HFF-Myc (cell line): ENCODE measurements at regions not wholly inside any gene's neighbourhood (a gene's known extent, or its start where the extent isn't known, plus 50 kb on each side); places are given as distances from the start of the nearest gene placed in this dataset.

Experiments
- DNase-seq: peaks from one replicate; pipeline ENCODE4 v3.0.0-alpha.2; 2011; ENCODE audit warnings: low read depth; ENCODE audit errors: extremely low read depth
- H3K4me3 ChIP-seq: replicated peaks from 2 replicates; pipeline ENCODE4 v1.5.1; 2011; ENCODE audit warnings: low read depth, mild to moderate bottlenecking, control low read depth, low read length
- TF ChIP-seq, protein P1 (sequence below): IDR thresholded peaks from 2 replicates; pipeline ENCODE4 v1.5.1; 2012; ENCODE audit warnings: mild to moderate bottlenecking, low read depth, low read length, control low read depth; ENCODE audit errors: missing control alignments

GRCh38 chr3:59654123-59654479 lies 604.3 kb upstream of the CFAP20DC start:
- no peak for DNase-seq
- no peak overlapping the region for H3K4me3 ChIP-seq
- TF ChIP-seq, protein P1, sequence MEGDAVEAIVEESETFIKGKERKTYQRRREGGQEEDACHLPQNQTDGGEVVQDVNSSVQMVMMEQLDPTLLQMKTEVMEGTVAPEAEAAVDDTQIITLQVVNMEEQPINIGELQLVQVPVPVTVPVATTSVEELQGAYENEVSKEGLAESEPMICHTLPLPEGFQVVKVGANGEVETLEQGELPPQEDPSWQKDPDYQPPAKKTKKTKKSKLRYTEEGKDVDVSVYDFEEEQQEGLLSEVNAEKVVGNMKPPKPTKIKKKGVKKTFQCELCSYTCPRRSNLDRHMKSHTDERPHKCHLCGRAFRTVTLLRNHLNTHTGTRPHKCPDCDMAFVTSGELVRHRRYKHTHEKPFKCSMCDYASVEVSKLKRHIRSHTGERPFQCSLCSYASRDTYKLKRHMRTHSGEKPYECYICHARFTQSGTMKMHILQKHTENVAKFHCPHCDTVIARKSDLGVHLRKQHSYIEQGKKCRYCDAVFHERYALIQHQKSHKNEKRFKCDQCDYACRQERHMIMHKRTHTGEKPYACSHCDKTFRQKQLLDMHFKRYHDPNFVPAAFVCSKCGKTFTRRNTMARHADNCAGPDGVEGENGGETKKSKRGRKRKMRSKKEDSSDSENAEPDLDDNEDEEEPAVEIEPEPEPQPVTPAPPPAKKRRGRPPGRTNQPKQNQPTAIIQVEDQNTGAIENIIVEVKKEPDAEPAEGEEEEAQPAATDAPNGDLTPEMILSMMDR: no peak

- DNase-seq: no peak
- H3K4me3 ChIP-seq: no peak overlapping the region
- TF ChIP-seq, protein P1: no peak
Measured at GRCh38 chr3:59653405-59654122, 603.7 kb upstream of the CFAP20DC start.

DNA sequence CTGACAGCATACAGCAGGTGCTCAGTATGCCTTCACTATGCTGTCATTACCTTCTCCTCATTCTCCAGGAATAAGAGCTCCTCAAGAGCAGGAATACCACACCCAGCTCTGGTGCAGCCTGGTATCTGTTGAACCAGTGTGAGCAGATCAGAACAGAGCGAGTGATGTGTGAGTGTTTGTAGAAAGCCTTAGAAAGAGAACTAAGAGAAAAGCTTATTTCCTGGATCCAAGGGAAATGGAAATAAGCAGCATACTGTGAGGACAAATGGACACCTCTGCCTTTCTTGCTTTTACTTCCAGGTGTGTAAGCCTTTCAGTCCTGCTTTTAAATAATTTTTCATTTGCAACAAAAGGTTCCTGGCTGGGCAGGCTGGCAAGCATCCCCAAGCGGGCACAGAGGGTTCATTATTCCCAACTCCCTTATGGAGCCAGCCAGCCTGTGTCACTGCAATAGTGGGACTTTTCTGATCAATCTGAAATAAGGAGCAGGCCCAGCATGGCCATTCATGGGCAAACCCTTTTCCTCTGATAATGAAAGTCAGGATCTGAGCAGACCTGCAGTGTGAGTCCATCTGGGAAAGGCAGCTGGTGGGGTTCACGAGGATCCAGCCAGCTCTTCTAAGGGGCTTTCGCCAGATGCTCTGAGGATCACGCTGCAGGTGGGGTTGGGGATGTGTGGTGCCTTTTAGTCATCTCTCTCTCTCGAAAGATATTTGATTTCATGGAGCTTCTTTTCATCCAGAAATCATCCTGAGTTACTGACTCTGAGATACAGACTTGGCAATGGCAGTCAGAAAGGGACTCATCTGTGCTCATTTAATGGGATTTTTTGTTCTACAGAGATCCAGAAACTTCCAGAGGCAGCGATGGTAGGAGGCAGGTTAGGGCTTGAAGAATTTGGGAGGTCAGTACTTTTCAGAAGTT lies 594.9 kb upstream of the CFAP20DC start:
- TF ChIP-seq, protein P1: no peak
- no peak overlapping the region for H3K4me3 ChIP-seq
- DNase-seq: no peak

GRCh38 chr3:59641169-59641899 lies 591.5 kb upstream of the CFAP20DC start:
- H3K4me3 ChIP-seq: no peak overlapping the region
- no peak for DNase-seq
- TF ChIP-seq, protein P1: no peak

- DNase-seq: no peak
- TF ChIP-seq, protein P1: no peak
- no peak overlapping the region for H3K4me3 ChIP-seq
Measured at GRCh38 chr3:59632760-59633573, 583.1 kb upstream of the CFAP20DC start.

- TF ChIP-seq, protein P1: no peak
Measured at GRCh38 chr3:59631482-59631881, 581.7 kb upstream of the CFAP20DC start.

More at GRCh38 chr3:59631482-59631881, 581.7 kb upstream of the CFAP20DC start:
- DNase-seq: no peak
- no peak overlapping the region for H3K4me3 ChIP-seq
